ENCODE measurements at regions not wholly inside any gene's neighbourhood (a gene's known extent, or its start where the extent isn't known, plus 50 kb on each side); places are given as distances from the start of the nearest gene placed in this dataset.

DNA sequence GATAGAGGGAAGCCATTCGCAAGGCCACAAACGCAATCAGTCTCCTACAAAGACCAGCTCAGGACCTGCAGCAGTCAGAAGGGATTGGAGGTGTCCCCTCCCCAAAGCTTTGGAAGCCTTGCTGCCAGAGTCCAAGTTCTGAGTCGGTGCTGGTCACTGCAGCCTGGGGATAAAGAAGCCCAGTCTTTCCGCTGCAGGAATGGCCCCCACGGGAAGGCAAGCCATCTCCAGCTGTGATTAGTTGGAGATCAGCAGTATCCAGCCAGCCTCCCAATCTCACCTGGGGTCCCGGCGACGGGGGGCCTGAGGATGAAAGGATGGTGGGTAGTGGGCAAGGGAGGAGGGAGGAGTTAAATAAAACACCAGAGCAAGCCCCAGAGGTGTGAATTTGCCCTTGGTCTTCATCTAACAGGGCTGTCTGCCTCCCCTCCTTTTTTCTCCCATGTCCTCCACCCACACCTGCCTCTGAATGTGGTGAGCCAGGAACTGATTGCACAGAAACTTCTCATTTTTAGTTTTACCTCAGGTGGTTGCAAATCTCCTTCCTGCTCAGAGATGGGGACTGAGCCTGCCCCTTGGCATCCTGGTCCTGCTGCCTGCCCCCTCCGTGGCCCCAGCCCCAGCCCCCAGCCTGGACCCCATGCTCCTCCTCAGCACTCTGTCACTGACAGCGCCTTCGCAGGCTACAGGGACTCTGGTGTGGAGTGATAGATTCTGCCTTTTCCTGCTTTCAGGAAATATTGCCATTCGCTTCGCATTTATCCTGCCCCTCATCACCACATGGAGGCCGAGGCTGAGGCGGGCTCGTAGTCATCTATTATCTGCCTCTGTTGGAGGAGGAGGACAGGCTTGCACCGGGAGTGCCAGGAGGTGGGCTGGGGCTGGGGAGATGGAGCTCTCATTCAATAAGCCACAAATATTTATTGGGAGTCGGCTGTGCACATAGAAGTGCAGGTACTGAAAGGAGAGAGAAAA lies 262.9 kb upstream of the SDK2 start:
- Histone ChIP-seq H3K4me3 (no peak overlapping the region), H3K27me3 (no peaks in the 10 kb centered on the region), H3K36me3 (replicated peaks in 1 of 2; ENCODE audit: insufficient read depth in 1 of 2, low read depth in 2 of 2) (no peaks in the 10 kb centered on the region), H3K9me3 (no peaks in the 10 kb centered on the region), H3K4me1 (peaks cover 2% of the 10 kb centered on the region), H3K27ac (no peak overlapping the region)
- DNase-seq (no peak), ATAC-seq (no peak)
- 51 to 66% methylated on average over 15 to 18 of the region's 18 CpGs for WGBS, 2 donors
- intact Hi-C loops (cut with DNase I): loop anchor here (10.0 kb wide), 1 partner anchor 62 kb away; no protein-coding TSS in a partner anchor
- TF ChIP-seq POLR2A (IDR thresholded peaks at IDR 0.05): no peak
- TF ChIP-seq, protein P1, sequence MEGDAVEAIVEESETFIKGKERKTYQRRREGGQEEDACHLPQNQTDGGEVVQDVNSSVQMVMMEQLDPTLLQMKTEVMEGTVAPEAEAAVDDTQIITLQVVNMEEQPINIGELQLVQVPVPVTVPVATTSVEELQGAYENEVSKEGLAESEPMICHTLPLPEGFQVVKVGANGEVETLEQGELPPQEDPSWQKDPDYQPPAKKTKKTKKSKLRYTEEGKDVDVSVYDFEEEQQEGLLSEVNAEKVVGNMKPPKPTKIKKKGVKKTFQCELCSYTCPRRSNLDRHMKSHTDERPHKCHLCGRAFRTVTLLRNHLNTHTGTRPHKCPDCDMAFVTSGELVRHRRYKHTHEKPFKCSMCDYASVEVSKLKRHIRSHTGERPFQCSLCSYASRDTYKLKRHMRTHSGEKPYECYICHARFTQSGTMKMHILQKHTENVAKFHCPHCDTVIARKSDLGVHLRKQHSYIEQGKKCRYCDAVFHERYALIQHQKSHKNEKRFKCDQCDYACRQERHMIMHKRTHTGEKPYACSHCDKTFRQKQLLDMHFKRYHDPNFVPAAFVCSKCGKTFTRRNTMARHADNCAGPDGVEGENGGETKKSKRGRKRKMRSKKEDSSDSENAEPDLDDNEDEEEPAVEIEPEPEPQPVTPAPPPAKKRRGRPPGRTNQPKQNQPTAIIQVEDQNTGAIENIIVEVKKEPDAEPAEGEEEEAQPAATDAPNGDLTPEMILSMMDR (IDR thresholded peaks at IDR 0.05): no peak

DNA sequence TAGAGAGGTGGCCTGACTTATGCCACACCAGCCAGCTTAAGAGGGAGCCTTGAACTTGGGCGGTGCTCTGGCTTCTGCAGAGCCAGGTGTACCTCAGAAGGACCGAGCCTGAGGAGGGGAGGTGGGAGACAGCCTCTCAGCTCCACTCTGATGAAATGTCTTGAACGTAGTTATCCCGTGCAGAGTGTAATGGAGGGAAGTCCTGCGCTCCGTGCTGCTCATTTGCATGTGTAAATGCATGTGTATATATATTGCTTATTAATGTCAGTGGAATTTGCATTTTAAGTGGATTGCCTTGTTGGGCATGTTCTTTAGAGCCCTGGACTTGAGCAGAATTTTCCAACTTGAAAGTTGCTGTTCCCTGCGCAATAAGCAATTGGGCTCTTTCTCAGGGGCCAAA lies 264.9 kb upstream of the SDK2 start:
- H3K9me3 ChIP-seq: no peaks in the 10 kb centered on the region
- no peaks in the 10 kb centered on the region for H3K36me3 ChIP-seq (replicated peaks in 1 of 2; ENCODE audit: insufficient read depth in 1 of 2, low read depth in 2 of 2)
- intact Hi-C loops (cut with DNase I): loop anchor here (10.0 kb wide), 1 partner anchor 64 kb away; no protein-coding TSS in a partner anchor
- H3K27ac ChIP-seq: no peak overlapping the region
- ATAC-seq: no peak
- no peaks in the 10 kb centered on the region for H3K27me3 ChIP-seq
- DNase-seq: no peak
- WGBS, 2 donors: 68 to 69% methylated on average over 7 of the region's 7 CpGs
- no peak overlapping the region for H3K4me3 ChIP-seq
- no peaks in the 10 kb centered on the region for H3K4me1 ChIP-seq
- TF ChIP-seq, protein P1 (IDR thresholded peaks at IDR 0.05): no peak
- no peak for TF ChIP-seq POLR2A (IDR thresholded peaks at IDR 0.05)

DNA sequence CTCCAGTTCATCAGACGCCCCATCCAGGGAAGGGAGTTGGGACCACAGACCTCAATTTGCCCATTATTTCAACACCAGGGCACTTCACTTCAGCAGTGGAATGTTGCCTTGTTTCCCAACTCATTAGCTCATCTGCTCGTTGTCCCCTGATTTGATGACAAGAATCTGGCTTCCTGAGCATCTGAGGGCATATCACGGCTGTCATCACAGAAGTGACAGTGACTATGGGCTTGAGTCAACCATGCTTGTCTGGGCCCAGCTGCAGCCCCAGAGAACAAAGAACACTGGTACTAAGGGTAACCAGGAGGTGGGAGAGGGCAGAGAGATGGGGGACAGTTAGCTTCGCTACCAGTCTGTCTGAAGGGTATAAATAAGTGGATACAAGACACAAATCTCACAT lies 266.0 kb upstream of the SDK2 start:
- 54 to 78% methylated on average over 4 of the region's 4 CpGs for WGBS, 2 donors
- Histone ChIP-seq H3K27ac (no peak overlapping the region), H3K4me1 (no peaks in the 10 kb centered on the region), H3K4me3 (no peak overlapping the region), H3K27me3 (no peaks in the 10 kb centered on the region), H3K9me3 (no peaks in the 10 kb centered on the region), H3K36me3 (replicated peaks in 1 of 2; ENCODE audit: insufficient read depth in 1 of 2, low read depth in 2 of 2) (no peaks in the 10 kb centered on the region)
- intact Hi-C loops (cut with DNase I): no loop called here
- DNase-seq (no peak), ATAC-seq (no peak)
- TF ChIP-seq POLR2A (IDR thresholded peaks at IDR 0.05): no peak
- TF ChIP-seq, protein P1 (IDR thresholded peaks at IDR 0.05): no peak

DNA sequence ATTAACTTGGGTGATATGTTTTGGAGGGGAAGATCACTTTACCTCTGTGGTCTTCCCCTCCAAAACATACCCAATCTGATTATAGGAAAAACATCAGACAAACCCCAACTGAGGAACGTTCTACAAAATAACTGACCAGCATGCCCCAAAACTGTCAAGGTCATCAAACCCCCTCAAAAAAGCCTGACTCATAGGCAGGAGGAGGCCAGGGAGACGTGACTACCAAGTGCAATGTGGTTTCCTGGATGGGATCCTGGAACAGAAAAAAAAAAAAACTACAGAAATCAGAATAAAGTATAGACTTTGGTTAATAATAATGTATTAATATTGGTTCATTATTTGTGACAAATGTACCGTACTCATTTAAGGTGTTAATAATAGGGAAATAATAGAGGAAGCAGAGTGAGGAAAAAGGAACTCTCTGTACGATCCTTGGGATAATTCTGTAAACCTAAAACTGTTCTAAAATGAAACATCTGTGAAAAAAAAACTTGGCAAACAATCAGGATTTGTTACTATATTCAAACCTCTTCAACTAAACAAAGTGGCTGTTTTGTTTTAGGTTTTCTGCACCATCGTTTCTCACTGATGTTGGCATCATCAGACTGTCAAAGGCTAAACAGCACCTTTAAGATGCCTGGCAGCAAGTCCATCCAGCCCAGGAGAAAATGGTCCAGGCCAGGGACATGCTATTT lies 266.7 kb upstream of the SDK2 start:
- H3K4me1 ChIP-seq: no peaks in the 10 kb centered on the region
- no peak for DNase-seq

More for the DNA sequence above, 266.7 kb upstream of the SDK2 start:
- intact Hi-C loops (cut with DNase I): no loop called here
- TF ChIP-seq, protein P1 (IDR thresholded peaks at IDR 0.05): no peak
- no peak for TF ChIP-seq POLR2A (IDR thresholded peaks at IDR 0.05)
- Histone ChIP-seq H3K9me3 (no peaks in the 10 kb centered on the region), H3K36me3 (replicated peaks in 1 of 2; ENCODE audit: insufficient read depth in 1 of 2, low read depth in 2 of 2) (no peaks in the 10 kb centered on the region), H3K27me3 (no peaks in the 10 kb centered on the region), H3K27ac (no peak overlapping the region), H3K4me3 (no peak overlapping the region)
- 52 to 53% methylated on average over 5 of the region's 5 CpGs for WGBS, 2 donors
- ATAC-seq: no peak

Measured in body of pancreas (tissue), 4 donors.